Breast epithelium (tissue), 3 donors: ENCODE measurements at regions not wholly inside any gene's neighbourhood (a gene's known extent, or its start where the extent isn't known, plus 50 kb on each side); places are given as distances from the start of the nearest gene placed in this dataset.

ENCODE experiments used
- CTCF ChIP-seq, 3 donors: fragments of 450-650 bp; IDR thresholded peaks; one replicate each; pipeline ENCODE4 v1.5.1; 2016 to 2017; ENCODE audit warnings: antibody characterized with exemption in 3 of 3, mild to moderate bottlenecking in 3 of 3, moderate library complexity in 3 of 3
- POLR2A ChIP-seq: fragments of 450-650 bp; IDR thresholded peaks from one replicate; pipeline ENCODE4 v1.6.1; 2016; ENCODE audit warnings: antibody characterized with exemption, mild to moderate bottlenecking, moderate library complexity
- POLR2AphosphoS5 ChIP-seq, 3 donors: sonication (generic); formaldehyde crosslinking; IDR thresholded peaks; one replicate each; pipeline ENCODE4 v1.6.1; 2017; ENCODE audit warnings: antibody characterized with exemption in 3 of 3

GRCh38 chr11:87740968-87741367, 434.3 kb downstream of the RAB38 start:
- TF ChIP-seq CTCF (IDR thresholded peaks at IDR 0.05) (no peak), POLR2A (no peak), POLR2AphosphoS5 (IDR thresholded peaks at IDR 0.05) (no peak)
